ENCODE measurements at regions not wholly inside any gene's neighbourhood (a gene's known extent, or its start where the extent isn't known, plus 50 kb on each side); places are given as distances from the start of the nearest gene placed in this dataset.

- no peak overlapping the region for H3K4me3 Mint-ChIP-seq (ENCODE audit: unreplicated experiment)
- TF ChIP-seq CTCF (IDR thresholded peaks at IDR 0.05) = no peak
Measured at GRCh38 chr15:96589864-96590263, 259.4 kb downstream of the NR2F2 start.

GRCh38 chr15:96593735-96594134 is 263.2 kb downstream of the NR2F2 start:
- Mint-ChIP-seq H3K36me3 (ENCODE audit: unreplicated experiment) (no peaks in the 10 kb centered on the region), H3K27me3 (ENCODE audit: unreplicated experiment) (peaks cover 42% of the 10 kb centered on the region), H3K9me3 (ENCODE audit: unreplicated experiment) (no peaks in the 10 kb centered on the region), H3K4me1 (ENCODE audit: unreplicated experiment) (no peaks in the 10 kb centered on the region), H3K27ac (ENCODE audit: unreplicated experiment) (no peak overlapping the region), H3K4me3 (ENCODE audit: unreplicated experiment) (no peak overlapping the region)
- no peak for DNase-seq (ENCODE audit: extremely low spot score, unreplicated experiment)
- TF ChIP-seq CTCF (IDR thresholded peaks at IDR 0.05) = no peak

More at GRCh38 chr15:96589864-96590263, 259.4 kb downstream of the NR2F2 start:
- Mint-ChIP-seq H3K4me1 (ENCODE audit: unreplicated experiment) (peaks cover 2% of the 10 kb centered on the region), H3K27me3 (ENCODE audit: unreplicated experiment) (peaks cover 62% of the 10 kb centered on the region), H3K36me3 (ENCODE audit: unreplicated experiment) (no peaks in the 10 kb centered on the region), H3K27ac (ENCODE audit: unreplicated experiment) (no peak overlapping the region), H3K9me3 (ENCODE audit: unreplicated experiment) (no peaks in the 10 kb centered on the region)
- DNase-seq (ENCODE audit: extremely low spot score, unreplicated experiment) = no peak

- H3K9me3 Mint-ChIP-seq (ENCODE audit: unreplicated experiment) = no peaks in the 10 kb centered on the region
- H3K27ac Mint-ChIP-seq (ENCODE audit: unreplicated experiment) = no peak overlapping the region
- no peak for DNase-seq (ENCODE audit: extremely low spot score, unreplicated experiment)
- no peaks in the 10 kb centered on the region for H3K4me1 Mint-ChIP-seq (ENCODE audit: unreplicated experiment)
- H3K4me3 Mint-ChIP-seq (ENCODE audit: unreplicated experiment) = no peak overlapping the region
- TF ChIP-seq CTCF (IDR thresholded peaks at IDR 0.05) = no peak
- peaks cover 23% of the 10 kb centered on the region for H3K27me3 Mint-ChIP-seq (ENCODE audit: unreplicated experiment)
- H3K36me3 Mint-ChIP-seq (ENCODE audit: unreplicated experiment) = no peaks in the 10 kb centered on the region
Measured at GRCh38 chr15:96595951-96596350, 265.5 kb downstream of the NR2F2 start.

- Mint-ChIP-seq H3K9me3 (ENCODE audit: unreplicated experiment) (no peaks in the 10 kb centered on the region), H3K36me3 (ENCODE audit: unreplicated experiment) (no peaks in the 10 kb centered on the region), H3K27ac (ENCODE audit: unreplicated experiment) (no peak overlapping the region), H3K4me3 (ENCODE audit: unreplicated experiment) (no peak overlapping the region), H3K27me3 (ENCODE audit: unreplicated experiment) (peaks cover 20% of the 10 kb centered on the region), H3K4me1 (ENCODE audit: unreplicated experiment) (no peaks in the 10 kb centered on the region)
- DNase-seq (ENCODE audit: extremely low spot score, unreplicated experiment) = no peak
- no peak for TF ChIP-seq CTCF (IDR thresholded peaks at IDR 0.05)
Measured at GRCh38 chr15:96598514-96598913, 268.0 kb downstream of the NR2F2 start.

GRCh38 chr15:96599268-96599667 is 268.8 kb downstream of the NR2F2 start:
- H3K4me1 Mint-ChIP-seq (ENCODE audit: unreplicated experiment) = no peaks in the 10 kb centered on the region
- H3K9me3 Mint-ChIP-seq (ENCODE audit: unreplicated experiment) = no peaks in the 10 kb centered on the region
- peaks cover 13% of the 10 kb centered on the region for H3K27me3 Mint-ChIP-seq (ENCODE audit: unreplicated experiment)
- no peak for DNase-seq (ENCODE audit: extremely low spot score, unreplicated experiment)
- no peaks in the 10 kb centered on the region for H3K36me3 Mint-ChIP-seq (ENCODE audit: unreplicated experiment)
- no peak overlapping the region for H3K4me3 Mint-ChIP-seq (ENCODE audit: unreplicated experiment)
- H3K27ac Mint-ChIP-seq (ENCODE audit: unreplicated experiment) = no peak overlapping the region
- no peak for TF ChIP-seq CTCF (IDR thresholded peaks at IDR 0.05)

Data from osteocyte (in vitro differentiated cells).